HG02759 (cell line): ENCODE measurements at regions not wholly inside any gene's neighbourhood (a gene's known extent, or its start where the extent isn't known, plus 50 kb on each side); places are given as distances from the start of the nearest gene placed in this dataset.

Experiments
- ATAC-seq: cut with Tn5 transposase; IDR thresholded peaks from one replicate; pipeline ENCODE4 v1.9.1; 2021; ENCODE audit warnings: mild to moderate bottlenecking, moderate library complexity; ENCODE audit not compliant: unreplicated experiment

- no peak for ATAC-seq
These were observed 87.7 kb upstream of the NR2F2 start for GRCh38 chr15:96242761-96243160.

- ATAC-seq: no peak
These were observed 86.8 kb upstream of the NR2F2 start for GRCh38 chr15:96243701-96244100.

- no peak for ATAC-seq
These were observed 85.2 kb upstream of the NR2F2 start for GRCh38 chr15:96245252-96245651.

GRCh38 chr15:96246057-96246456, 84.4 kb upstream of the NR2F2 start:
- no peak for ATAC-seq

GRCh38 chr15:96247621-96248305, 82.7 kb upstream of the NR2F2 start:
- ATAC-seq: no peak

- no peak for ATAC-seq
These were observed 78.4 kb upstream of the NR2F2 start for GRCh38 chr15:96252148-96252547.

- ATAC-seq: no peak
These were observed 77.3 kb upstream of the NR2F2 start for GRCh38 chr15:96253006-96253747.

- ATAC-seq: no peak
These were observed 76.3 kb upstream of the NR2F2 start for GRCh38 chr15:96254173-96254572.

- ATAC-seq: peak; percentile 63
These were observed 74.9 kb upstream of the NR2F2 start for GRCh38 chr15:96255599-96255998.

GRCh38 chr15:96261575-96262034, 68.9 kb upstream of the NR2F2 start:
- peak; percentile 93 for ATAC-seq

GRCh38 chr15:96262097-96262496, 68.4 kb upstream of the NR2F2 start:
- ATAC-seq: no peak

GRCh38 chr15:96262549-96263489, 67.7 kb upstream of the NR2F2 start:
- no peak for ATAC-seq

GRCh38 chr15:96264351-96264798, 66.1 kb upstream of the NR2F2 start:
- ATAC-seq: no peak

- ATAC-seq: no peak
These were observed 65.5 kb upstream of the NR2F2 start for GRCh38 chr15:96264801-96265515.

- no peak for ATAC-seq
These were observed 64.0 kb upstream of the NR2F2 start for GRCh38 chr15:96266456-96266855.

- no peak for ATAC-seq
These were observed 63.0 kb upstream of the NR2F2 start for GRCh38 chr15:96267463-96267862.

GRCh38 chr15:96268442-96269204, 61.9 kb upstream of the NR2F2 start:
- no peak for ATAC-seq

GRCh38 chr15:96270581-96271172, 59.8 kb upstream of the NR2F2 start:
- ATAC-seq: no peak

- no peak for ATAC-seq
These were observed 58.1 kb upstream of the NR2F2 start for GRCh38 chr15:96272427-96272826.
